ENCODE measurements at regions not wholly inside any gene's neighbourhood (a gene's known extent, or its start where the extent isn't known, plus 50 kb on each side); places are given as distances from the start of the nearest gene placed in this dataset.

GRCh38 chr2:106642679-106643078 lies 155.5 kb downstream of the CD8B2 start:
- Histone ChIP-seq H3K9me3 (no peaks in the 10 kb centered on the region), H3K27ac (no peak overlapping the region)

GRCh38 chr2:106644623-106645022 lies 157.5 kb downstream of the CD8B2 start:
- Histone ChIP-seq H3K4me3 (no peak overlapping the region), H3K27me3 (no peaks in the 10 kb centered on the region), H3K36me3 (no peaks in the 10 kb centered on the region), H3K9me3 (no peaks in the 10 kb centered on the region), H3K27ac (no peak overlapping the region), H3K4me1 (ENCODE audit: insufficient read depth) (no peaks in the 10 kb centered on the region)
- 94 to 96% (median 96%) methylated on average over 4 of the region's 4 CpGs for WGBS, 3 donors
- DNase-seq: no peak
- intact Hi-C loops (cut with DNase I): no loop called here
- TF ChIP-seq EP300 (IDR thresholded peaks at IDR 0.05) (no peak), POLR2A (IDR thresholded peaks at IDR 0.05) (no peak), CTCF (IDR thresholded peaks at IDR 0.05) (no peak)

More at GRCh38 chr2:106642679-106643078, 155.5 kb downstream of the CD8B2 start:
- no peaks in the 10 kb centered on the region for H3K36me3 ChIP-seq
- DNase-seq: no peak
- H3K4me3 ChIP-seq: no peak overlapping the region
- intact Hi-C loops (cut with DNase I): no loop called here
- TF ChIP-seq POLR2A (IDR thresholded peaks at IDR 0.05) (no peak), CTCF (IDR thresholded peaks at IDR 0.05) (no peak), EP300 (IDR thresholded peaks at IDR 0.05) (no peak)
- H3K4me1 ChIP-seq (ENCODE audit: insufficient read depth): no peaks in the 10 kb centered on the region
- H3K27me3 ChIP-seq: no peaks in the 10 kb centered on the region

GRCh38 chr2:106646605-106647004 lies 159.4 kb downstream of the CD8B2 start:
- Histone ChIP-seq H3K4me3 (no peak overlapping the region), H3K4me1 (ENCODE audit: insufficient read depth) (no peaks in the 10 kb centered on the region), H3K36me3 (no peaks in the 10 kb centered on the region), H3K27me3 (no peaks in the 10 kb centered on the region), H3K9me3 (no peaks in the 10 kb centered on the region), H3K27ac (no peak overlapping the region)
- WGBS, 3 donors: 92 to 93% (median 92%) methylated on average over 4 of the region's 4 CpGs
- intact Hi-C loops (cut with DNase I): no loop called here
- TF ChIP-seq EP300 (IDR thresholded peaks at IDR 0.05) (no peak), CTCF (IDR thresholded peaks at IDR 0.05) (no peak), POLR2A (IDR thresholded peaks at IDR 0.05) (no peak)
- no peak for DNase-seq

- Histone ChIP-seq H3K9me3 (no peaks in the 10 kb centered on the region), H3K36me3 (no peaks in the 10 kb centered on the region), H3K27ac (no peak overlapping the region), H3K4me1 (ENCODE audit: insufficient read depth) (peaks cover 1% of the 10 kb centered on the region), H3K4me3 (no peak overlapping the region), H3K27me3 (no peaks in the 10 kb centered on the region)
- TF ChIP-seq EP300 (IDR thresholded peaks at IDR 0.05) (no peak), POLR2A (IDR thresholded peaks at IDR 0.05) (no peak), CTCF (IDR thresholded peaks at IDR 0.05) (no peak)
- 90 to 94% (median 92%) methylated on average over 1 of the region's 1 CpG for WGBS, 3 donors
- DNase-seq: no peak
- intact Hi-C loops (cut with DNase I): no loop called here
Observed at GRCh38 chr2:106649306-106649705, 162.1 kb downstream of the CD8B2 start.

GRCh38 chr2:106653465-106653864 lies 166.3 kb downstream of the CD8B2 start:
- WGBS, 3 donors: 70 to 77% (median 72%) methylated on average over 6 of the region's 6 CpGs

More at GRCh38 chr2:106653465-106653864, 166.3 kb downstream of the CD8B2 start:
- no peak overlapping the region for H3K27ac ChIP-seq
- peaks cover 1% of the 10 kb centered on the region for H3K4me1 ChIP-seq (ENCODE audit: insufficient read depth)
- DNase-seq: no peak
- no peaks in the 10 kb centered on the region for H3K36me3 ChIP-seq
- intact Hi-C loops (cut with DNase I): no loop called here
- H3K4me3 ChIP-seq: no peak overlapping the region
- H3K27me3 ChIP-seq: no peaks in the 10 kb centered on the region
- TF ChIP-seq POLR2A (IDR thresholded peaks at IDR 0.05): no peak
- no peak for TF ChIP-seq EP300 (IDR thresholded peaks at IDR 0.05)
- TF ChIP-seq CTCF (IDR thresholded peaks at IDR 0.05): no peak
- no peaks in the 10 kb centered on the region for H3K9me3 ChIP-seq
